ENCODE measurements at regions not wholly inside any gene's neighbourhood (a gene's known extent, or its start where the extent isn't known, plus 50 kb on each side); places are given as distances from the start of the nearest gene placed in this dataset.
A peak's percentile ranks its signal among the peaks of the same experiment; 100 is the strongest.

GRCh38 chr1:69221524-69221923 is 346.2 kb upstream of the LRRC7 start:
- FAIRE-seq = no peak
- intact Hi-C loops (cut with DNase I) = no loop called here

DNA sequence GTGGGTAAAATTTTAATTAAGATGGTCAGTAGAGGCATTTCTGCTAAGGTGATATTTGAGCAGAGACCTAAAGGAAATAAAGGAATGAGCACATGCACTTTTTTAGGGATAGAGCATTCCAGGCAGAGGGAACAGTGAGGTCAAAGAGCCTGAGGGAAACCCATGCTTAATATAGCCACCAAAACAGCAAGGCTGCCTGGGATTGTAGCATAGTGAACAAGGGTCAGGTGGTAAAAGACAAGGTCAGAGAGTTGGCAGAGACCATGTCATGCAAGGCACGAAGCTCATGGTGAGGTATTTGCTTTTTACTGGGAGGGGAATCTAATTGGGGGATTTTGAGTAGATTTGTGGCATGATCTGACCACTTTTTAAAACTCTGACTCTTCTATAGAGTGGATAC is 344.6 kb upstream of the LRRC7 start:
- FAIRE-seq = no peak
- H3K4me1 ChIP-seq (ENCODE audit: control insufficient read depth in 2 of 3, insufficient read depth in 2 of 3, low read depth in 1 of 3, low read length in 3 of 3) = no peaks in the 10 kb centered on the region

More at GRCh38 chr1:69221524-69221923, 346.2 kb upstream of the LRRC7 start:
- H3K4me1 ChIP-seq (ENCODE audit: control insufficient read depth in 2 of 3, insufficient read depth in 2 of 3, low read depth in 1 of 3, low read length in 3 of 3) = no peaks in the 10 kb centered on the region
- H3K9me3 ChIP-seq (ENCODE audit: control insufficient read depth in 2 of 3, insufficient read depth in 1 of 3, low read length in 3 of 3) = no peaks in the 10 kb centered on the region
- TF ChIP-seq CTCF (IDR thresholded peaks at IDR 0.05; ENCODE audit: borderline replicate concordance, extremely low read depth, insufficient read depth) = no peak
- peak in 4 of 5 donors; percentile 46 to 87 (median 72) for DNase-seq
- no peak overlapping the region for H3K27ac ChIP-seq (ENCODE audit: low read depth in 2 of 2, low read length in 2 of 2)
- no peaks in the 10 kb centered on the region for H3K36me3 ChIP-seq (ENCODE audit: control insufficient read depth in 2 of 3, insufficient read depth in 3 of 3, low read length in 3 of 3)
- H3K27me3 ChIP-seq (ENCODE audit: control insufficient read depth, insufficient read depth, low read length) = no peaks in the 10 kb centered on the region
- no peak overlapping the region for H3K9ac ChIP-seq (ENCODE audit: low read length in 3 of 3)
- H3K4me3 ChIP-seq (ENCODE audit: low read length in 3 of 3) = no peak overlapping the region

DNA sequence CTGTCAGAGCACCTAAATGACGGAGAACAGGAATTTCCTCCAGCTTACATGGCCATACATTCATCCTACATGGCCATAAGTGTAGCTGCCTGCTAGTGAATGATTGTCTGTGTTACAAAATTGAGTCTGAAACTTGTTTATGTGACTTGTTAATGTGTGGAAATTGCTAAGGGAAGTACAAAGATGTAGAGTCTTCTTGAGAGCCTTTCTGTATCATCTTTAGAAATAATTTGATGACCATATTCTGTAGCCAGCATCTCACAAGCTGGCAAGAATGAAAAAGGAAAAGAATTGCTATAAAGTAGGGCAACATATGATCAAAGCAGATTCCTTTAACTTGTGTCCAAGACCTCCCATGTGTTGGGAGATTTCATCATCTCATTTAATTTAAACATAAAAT is 339.2 kb upstream of the LRRC7 start:
- FAIRE-seq (no peak), DNase-seq (no peak)
- H3K4me1 ChIP-seq (ENCODE audit: control insufficient read depth in 2 of 3, insufficient read depth in 2 of 3, low read depth in 1 of 3, low read length in 3 of 3) = peaks cover 0 to 11% (median 3%) of the 10 kb centered on the region in 3 donors
- H3K4me3 ChIP-seq (ENCODE audit: low read length in 3 of 3) = no peak overlapping the region
- H3K9me3 ChIP-seq (ENCODE audit: control insufficient read depth in 2 of 3, insufficient read depth in 1 of 3, low read length in 3 of 3) = no peaks in the 10 kb centered on the region
- no peak overlapping the region for H3K9ac ChIP-seq (ENCODE audit: low read length in 3 of 3)
- no peaks in the 10 kb centered on the region for H3K36me3 ChIP-seq (ENCODE audit: control insufficient read depth in 2 of 3, insufficient read depth in 3 of 3, low read length in 3 of 3)
- H3K27ac ChIP-seq (ENCODE audit: low read depth in 2 of 2, low read length in 2 of 2) = no peak overlapping the region
- intact Hi-C loops (cut with DNase I) = no loop called here
- H3K27me3 ChIP-seq (ENCODE audit: control insufficient read depth, insufficient read depth, low read length) = no peaks in the 10 kb centered on the region
- TF ChIP-seq CTCF (IDR thresholded peaks at IDR 0.05; ENCODE audit: borderline replicate concordance, extremely low read depth, insufficient read depth) = no peak

More for the DNA sequence above, 344.6 kb upstream of the LRRC7 start:
- Histone ChIP-seq H3K27me3 (ENCODE audit: control insufficient read depth, insufficient read depth, low read length) (no peaks in the 10 kb centered on the region), H3K9me3 (ENCODE audit: control insufficient read depth in 2 of 3, insufficient read depth in 1 of 3, low read length in 3 of 3) (no peaks in the 10 kb centered on the region), H3K9ac (ENCODE audit: low read length in 3 of 3) (no peak overlapping the region), H3K27ac (ENCODE audit: low read depth in 2 of 2, low read length in 2 of 2) (no peak overlapping the region), H3K36me3 (ENCODE audit: control insufficient read depth in 2 of 3, insufficient read depth in 3 of 3, low read length in 3 of 3) (no peaks in the 10 kb centered on the region), H3K4me3 (ENCODE audit: low read length in 3 of 3) (no peak overlapping the region)
- intact Hi-C loops (cut with DNase I) = no loop called here
- no peak for TF ChIP-seq CTCF (IDR thresholded peaks at IDR 0.05; ENCODE audit: borderline replicate concordance, extremely low read depth, insufficient read depth)
- DNase-seq = no peak

DNA sequence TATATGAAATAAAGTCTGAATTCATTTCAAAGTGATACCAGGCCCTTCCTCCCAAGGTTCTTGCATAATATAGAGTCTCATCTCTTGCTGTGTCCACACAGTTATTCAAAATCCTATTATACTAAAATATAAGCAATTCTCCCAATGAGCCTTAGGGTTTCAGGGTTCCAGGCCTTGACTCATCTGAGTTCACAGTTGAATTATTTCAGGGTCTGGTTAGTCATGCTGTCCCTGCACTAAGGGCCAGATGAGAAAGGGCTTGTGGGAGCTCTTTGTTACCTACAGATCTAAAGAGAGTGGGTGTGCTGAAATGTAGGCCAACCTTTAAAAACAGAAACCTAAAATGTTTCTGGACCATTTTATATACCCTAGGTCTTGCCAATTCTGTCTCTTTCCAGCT is 337.5 kb upstream of the LRRC7 start:
- H3K4me3 ChIP-seq (ENCODE audit: low read length in 3 of 3) = no peak overlapping the region
- FAIRE-seq (no peak), DNase-seq (no peak)
- no peak overlapping the region for H3K27ac ChIP-seq (ENCODE audit: low read depth in 2 of 2, low read length in 2 of 2)
- H3K4me1 ChIP-seq (ENCODE audit: control insufficient read depth in 2 of 3, insufficient read depth in 2 of 3, low read depth in 1 of 3, low read length in 3 of 3) = peaks cover 0 to 11% (median 3%) of the 10 kb centered on the region in 3 donors
- H3K9ac ChIP-seq (ENCODE audit: low read length in 3 of 3) = no peak overlapping the region
- intact Hi-C loops (cut with DNase I) = no loop called here
- H3K27me3 ChIP-seq (ENCODE audit: control insufficient read depth, insufficient read depth, low read length) = no peaks in the 10 kb centered on the region
- no peaks in the 10 kb centered on the region for H3K9me3 ChIP-seq (ENCODE audit: control insufficient read depth in 2 of 3, insufficient read depth in 1 of 3, low read length in 3 of 3)
- no peaks in the 10 kb centered on the region for H3K36me3 ChIP-seq (ENCODE audit: control insufficient read depth in 2 of 3, insufficient read depth in 3 of 3, low read length in 3 of 3)
- TF ChIP-seq CTCF (IDR thresholded peaks at IDR 0.05; ENCODE audit: borderline replicate concordance, extremely low read depth, insufficient read depth) = no peak

Measured in kidney (tissue), 13 donors.